ENCODE measurements at regions not wholly inside any gene's neighbourhood (a gene's known extent, or its start where the extent isn't known, plus 50 kb on each side); places are given as distances from the start of the nearest gene placed in this dataset.

GRCh38 chr2:64794426-64794995, 140.8 kb upstream of the SERTAD2 start:
- H3F3A ChIP-seq (ENCODE audit: insufficient read depth, low read length), result no peaks in the 10 kb centered on the region
- no peak overlapping the region for H3K27ac ChIP-seq (ENCODE audit: low read depth, low read length, poor library complexity, severe bottlenecking)
- H3K4me1 ChIP-seq (ENCODE audit: insufficient read depth, low read length, severe bottlenecking), result peaks cover 3% of the 10 kb centered on the region
- H3K27me3 ChIP-seq (ENCODE audit: insufficient read depth, low read length), result no peaks in the 10 kb centered on the region; the same call in 1 of the 2 replicates
- no peak overlapping the region for H2AFZ ChIP-seq (ENCODE audit: low read length)
- no peaks in the 10 kb centered on the region for H3K79me2 ChIP-seq (ENCODE audit: insufficient read depth, low read length)
- H3K4me3 ChIP-seq (ENCODE audit: low read depth, low read length, poor library complexity, severe bottlenecking), result no peak overlapping the region
- no peaks in the 10 kb centered on the region for H4K20me1 ChIP-seq (ENCODE audit: insufficient read depth, low read length)
- no peak overlapping the region for H3K9ac ChIP-seq (ENCODE audit: low read length)
- no peaks in the 10 kb centered on the region for H3K9me3 ChIP-seq (ENCODE audit: low read length)
- TF ChIP-seq CTCF (IDR thresholded peaks at IDR 0.05; ENCODE audit: low read length) (no peak), EZH2 (IDR thresholded peaks at IDR 0.05; ENCODE audit: borderline replicate concordance, low read length) (no peak)
- H3K9me2 ChIP-seq (ENCODE audit: low read depth, low read length), result no peaks in the 10 kb centered on the region
- H3K36me3 ChIP-seq (ENCODE audit: insufficient read depth, low read length), result no peaks in the 10 kb centered on the region
- H3K4me2 ChIP-seq (ENCODE audit: low read length), result no peak overlapping the region

- H3K4me3 ChIP-seq (ENCODE audit: low read depth, low read length, poor library complexity, severe bottlenecking), result no peak overlapping the region
- no peak overlapping the region for H2AFZ ChIP-seq (ENCODE audit: low read length)
Measured at GRCh38 chr2:64795024-64795592, 141.4 kb upstream of the SERTAD2 start.

GRCh38 chr2:64796926-64797325, 143.2 kb upstream of the SERTAD2 start:
- Histone ChIP-seq H3K9me3 (ENCODE audit: low read length) (no peaks in the 10 kb centered on the region), H4K20me1 (ENCODE audit: insufficient read depth, low read length) (no peaks in the 10 kb centered on the region), H3K4me3 (ENCODE audit: low read depth, low read length, poor library complexity, severe bottlenecking) (no peak overlapping the region), H3K4me2 (ENCODE audit: low read length) (no peak overlapping the region), H3K9me2 (ENCODE audit: low read depth, low read length) (no peaks in the 10 kb centered on the region), H3K4me1 (ENCODE audit: insufficient read depth, low read length, severe bottlenecking) (peaks cover 3% of the 10 kb centered on the region), H3K27ac (ENCODE audit: low read depth, low read length, poor library complexity, severe bottlenecking) (no peak overlapping the region), H3K36me3 (ENCODE audit: insufficient read depth, low read length) (no peaks in the 10 kb centered on the region), H2AFZ (ENCODE audit: low read length) (no peak overlapping the region), H3K27me3 (ENCODE audit: insufficient read depth, low read length) (no peaks in the 10 kb centered on the region; the same call in 1 of the 2 replicates), H3K9ac (ENCODE audit: low read length) (no peak overlapping the region), H3K79me2 (ENCODE audit: insufficient read depth, low read length) (no peaks in the 10 kb centered on the region), H3F3A (ENCODE audit: insufficient read depth, low read length) (no peaks in the 10 kb centered on the region)
- TF ChIP-seq CTCF (IDR thresholded peaks at IDR 0.05; ENCODE audit: low read length) (no peak), EZH2 (IDR thresholded peaks at IDR 0.05; ENCODE audit: borderline replicate concordance, low read length) (no peak)

More at GRCh38 chr2:64795024-64795592, 141.4 kb upstream of the SERTAD2 start:
- Histone ChIP-seq H3K9me3 (ENCODE audit: low read length) (no peaks in the 10 kb centered on the region), H3F3A (ENCODE audit: insufficient read depth, low read length) (no peaks in the 10 kb centered on the region), H3K4me2 (ENCODE audit: low read length) (no peak overlapping the region), H3K9me2 (ENCODE audit: low read depth, low read length) (no peaks in the 10 kb centered on the region), H3K36me3 (ENCODE audit: insufficient read depth, low read length) (no peaks in the 10 kb centered on the region), H3K27ac (ENCODE audit: low read depth, low read length, poor library complexity, severe bottlenecking) (no peak overlapping the region), H3K79me2 (ENCODE audit: insufficient read depth, low read length) (no peaks in the 10 kb centered on the region), H4K20me1 (ENCODE audit: insufficient read depth, low read length) (no peaks in the 10 kb centered on the region), H3K27me3 (ENCODE audit: insufficient read depth, low read length) (no peaks in the 10 kb centered on the region; the same call in 1 of the 2 replicates), H3K4me1 (ENCODE audit: insufficient read depth, low read length, severe bottlenecking) (peaks cover 3% of the 10 kb centered on the region), H3K9ac (ENCODE audit: low read length) (no peak overlapping the region)
- no peak for TF ChIP-seq CTCF (IDR thresholded peaks at IDR 0.05; ENCODE audit: low read length)
- no peak for TF ChIP-seq EZH2 (IDR thresholded peaks at IDR 0.05; ENCODE audit: borderline replicate concordance, low read length)

All from OCI-LY1 (cell line).